KMS-11 (cell line): ENCODE measurements at regions not wholly inside any gene's neighbourhood (a gene's known extent, or its start where the extent isn't known, plus 50 kb on each side); places are given as distances from the start of the nearest gene placed in this dataset.
"Not testable (repeated sequence)": the region's sequence is repeated elsewhere in the genome, so short reads cannot be mapped to it uniquely, and the experiment has no call there.

Experiments used
- H2AFZ ChIP-seq: fragments of 200-600 bp; sonication (generic); 2 replicates; pipeline ENCODE4 v1.6.1; 2016; ENCODE audit warnings: antibody characterized with exemption, mixed run types, low read depth
- H3K27ac ChIP-seq: fragments of 200-600 bp; sonication (generic); 2 replicates; pipeline ENCODE4 v1.6.1; 2016; ENCODE audit warnings: mild to moderate bottlenecking, mixed run types
- H3K27me3 ChIP-seq: fragments of 200-600 bp; sonication (generic); 2 replicates; pipeline ENCODE4 v1.6.1; 2017; ENCODE audit warnings: mild to moderate bottlenecking, low read depth, mixed run types, moderate library complexity; ENCODE audit not compliant: insufficient read depth
- H3K36me3 ChIP-seq: fragments of 200-600 bp; sonication (generic); 2 replicates; pipeline ENCODE4 v1.6.1; 2017; ENCODE audit warnings: mild to moderate bottlenecking, mixed run types; ENCODE audit not compliant: insufficient read depth
- H3K4me1 ChIP-seq: fragments of 200-600 bp; sonication (generic); 2 replicates; pipeline ENCODE4 v1.6.1; 2016; ENCODE audit warnings: mild to moderate bottlenecking, low read depth, mixed run types; ENCODE audit not compliant: poor library complexity, severe bottlenecking
- H3K4me2 ChIP-seq: fragments of 200-600 bp; sonication (generic); 2 replicates; pipeline ENCODE4 v1.7.0; 2016; ENCODE audit warnings: mild to moderate bottlenecking, mixed run types
- H3K4me3 ChIP-seq: fragments of 200-600 bp; sonication (generic); IDR thresholded peaks from 2 replicates; pipeline ENCODE4 v1.6.1; 2017; ENCODE audit warnings: low read depth, low read length, mixed read lengths; ENCODE audit not compliant: insufficient read depth
- H3K79me2 ChIP-seq: fragments of 200-600 bp; sonication (generic); 2 replicates; pipeline ENCODE4 v1.6.1; 2016; ENCODE audit warnings: low read depth, mixed run types; ENCODE audit not compliant: insufficient read depth
- H3K9ac ChIP-seq: fragments of 200-600 bp; sonication (generic); 2 replicates; pipeline ENCODE4 v1.6.1; 2016; ENCODE audit warnings: mild to moderate bottlenecking, mixed run types
- H4K20me1 ChIP-seq: fragments of 200-600 bp; sonication (generic); 2 replicates; pipeline ENCODE4 v1.6.1; 2016; ENCODE audit warnings: mild to moderate bottlenecking, mixed run types; ENCODE audit not compliant: insufficient read depth
- TF ChIP-seq, protein P1 (sequence below): fragments of 200-600 bp; sonication (generic); conservative IDR thresholded peaks from 2 replicates; pipeline ENCODE4 v1.6.1; 2017; ENCODE audit warnings: low read depth, mild to moderate bottlenecking, antibody characterized with exemption, low read length, moderate library complexity, mixed read lengths

DNA sequence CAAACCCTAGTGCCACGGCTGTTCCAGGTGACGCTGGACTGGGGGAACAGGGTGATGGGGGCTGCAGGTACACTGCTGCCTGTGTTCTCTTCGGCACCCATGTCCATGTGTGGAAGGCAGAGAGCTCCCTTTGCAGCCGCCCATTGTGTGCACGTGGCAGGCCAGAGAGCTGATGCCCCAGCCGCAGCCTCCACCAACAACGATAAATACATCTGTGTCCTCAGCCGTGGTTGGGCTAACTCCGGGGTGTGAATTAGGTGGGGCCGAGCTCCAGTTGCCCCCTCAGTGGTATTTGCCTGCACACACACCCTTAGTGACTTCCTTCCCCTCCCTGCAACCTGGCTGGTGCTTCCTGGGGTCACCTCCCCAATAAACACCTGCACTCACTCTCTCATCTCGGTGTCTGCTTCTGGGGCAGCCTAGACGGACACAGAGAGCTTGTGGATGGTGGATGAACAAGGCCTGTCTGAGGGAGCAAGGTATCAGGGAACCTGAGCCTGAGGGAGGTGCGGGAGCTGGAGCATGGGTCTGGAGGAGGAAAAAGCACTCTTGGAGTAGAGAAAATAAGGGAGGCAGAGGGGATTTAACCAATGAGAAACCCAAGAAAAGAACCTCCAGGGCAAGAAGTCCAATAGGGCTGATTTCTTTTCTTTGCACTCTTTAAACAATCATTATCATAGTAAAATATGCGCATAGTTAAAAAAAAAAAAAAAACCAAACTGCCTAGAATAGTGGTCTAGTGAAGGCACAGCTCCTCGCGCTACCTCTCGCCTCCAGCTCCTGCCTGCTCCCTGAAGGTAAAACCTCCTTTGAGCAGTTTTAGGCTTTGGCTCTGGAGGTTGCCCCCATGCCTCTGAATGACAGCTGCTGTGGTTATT is 112.6 kb downstream of the ZNF664 start:
- H3K27ac ChIP-seq = no peak overlapping the region
- H3K4me1 ChIP-seq = no peaks in the 10 kb centered on the region
- no peaks in the 10 kb centered on the region for H3K79me2 ChIP-seq
- TF ChIP-seq, protein P1, sequence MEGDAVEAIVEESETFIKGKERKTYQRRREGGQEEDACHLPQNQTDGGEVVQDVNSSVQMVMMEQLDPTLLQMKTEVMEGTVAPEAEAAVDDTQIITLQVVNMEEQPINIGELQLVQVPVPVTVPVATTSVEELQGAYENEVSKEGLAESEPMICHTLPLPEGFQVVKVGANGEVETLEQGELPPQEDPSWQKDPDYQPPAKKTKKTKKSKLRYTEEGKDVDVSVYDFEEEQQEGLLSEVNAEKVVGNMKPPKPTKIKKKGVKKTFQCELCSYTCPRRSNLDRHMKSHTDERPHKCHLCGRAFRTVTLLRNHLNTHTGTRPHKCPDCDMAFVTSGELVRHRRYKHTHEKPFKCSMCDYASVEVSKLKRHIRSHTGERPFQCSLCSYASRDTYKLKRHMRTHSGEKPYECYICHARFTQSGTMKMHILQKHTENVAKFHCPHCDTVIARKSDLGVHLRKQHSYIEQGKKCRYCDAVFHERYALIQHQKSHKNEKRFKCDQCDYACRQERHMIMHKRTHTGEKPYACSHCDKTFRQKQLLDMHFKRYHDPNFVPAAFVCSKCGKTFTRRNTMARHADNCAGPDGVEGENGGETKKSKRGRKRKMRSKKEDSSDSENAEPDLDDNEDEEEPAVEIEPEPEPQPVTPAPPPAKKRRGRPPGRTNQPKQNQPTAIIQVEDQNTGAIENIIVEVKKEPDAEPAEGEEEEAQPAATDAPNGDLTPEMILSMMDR = no peak
- H3K9ac ChIP-seq = no peak overlapping the region
- no peak overlapping the region for H3K4me2 ChIP-seq
- H3K27me3 ChIP-seq = no peaks in the 10 kb centered on the region
- no peak overlapping the region for H2AFZ ChIP-seq
- no peaks in the 10 kb centered on the region for H4K20me1 ChIP-seq
- H3K36me3 ChIP-seq = no peaks in the 10 kb centered on the region
- H3K4me3 ChIP-seq = no peak overlapping the region

DNA sequence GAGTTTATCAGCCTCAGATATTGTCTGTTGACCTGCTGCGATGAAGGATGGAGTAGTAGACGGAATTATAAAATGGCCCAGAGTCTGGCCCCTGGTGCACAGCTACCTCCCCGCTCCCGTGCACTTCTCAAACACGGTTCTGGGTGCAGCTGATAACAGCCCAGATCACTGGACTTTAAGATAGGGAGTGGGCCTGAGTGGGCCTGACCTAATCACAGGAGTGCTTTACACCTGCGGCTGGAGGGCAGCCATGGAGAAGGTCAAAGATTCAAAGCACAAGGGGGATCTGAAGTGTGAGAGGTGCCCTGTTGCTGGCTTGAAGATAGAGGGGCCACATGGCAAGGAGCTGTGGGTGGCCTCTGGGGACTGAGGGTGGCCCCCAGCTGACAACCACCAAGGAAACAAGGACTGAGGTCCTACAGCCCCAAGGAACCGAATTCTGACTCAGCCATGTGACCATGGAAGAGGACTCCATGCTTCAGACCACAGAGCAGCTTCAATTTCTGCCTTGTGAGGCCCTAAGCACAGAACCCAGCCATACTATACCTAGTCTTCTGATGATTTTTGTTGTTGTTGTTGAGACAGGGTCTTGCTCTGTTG is 113.4 kb downstream of the ZNF664 start:
- TF ChIP-seq, protein P1 = no peak
- Histone ChIP-seq H4K20me1 (no peaks in the 10 kb centered on the region), H3K4me3 (no peak overlapping the region)

DNA sequence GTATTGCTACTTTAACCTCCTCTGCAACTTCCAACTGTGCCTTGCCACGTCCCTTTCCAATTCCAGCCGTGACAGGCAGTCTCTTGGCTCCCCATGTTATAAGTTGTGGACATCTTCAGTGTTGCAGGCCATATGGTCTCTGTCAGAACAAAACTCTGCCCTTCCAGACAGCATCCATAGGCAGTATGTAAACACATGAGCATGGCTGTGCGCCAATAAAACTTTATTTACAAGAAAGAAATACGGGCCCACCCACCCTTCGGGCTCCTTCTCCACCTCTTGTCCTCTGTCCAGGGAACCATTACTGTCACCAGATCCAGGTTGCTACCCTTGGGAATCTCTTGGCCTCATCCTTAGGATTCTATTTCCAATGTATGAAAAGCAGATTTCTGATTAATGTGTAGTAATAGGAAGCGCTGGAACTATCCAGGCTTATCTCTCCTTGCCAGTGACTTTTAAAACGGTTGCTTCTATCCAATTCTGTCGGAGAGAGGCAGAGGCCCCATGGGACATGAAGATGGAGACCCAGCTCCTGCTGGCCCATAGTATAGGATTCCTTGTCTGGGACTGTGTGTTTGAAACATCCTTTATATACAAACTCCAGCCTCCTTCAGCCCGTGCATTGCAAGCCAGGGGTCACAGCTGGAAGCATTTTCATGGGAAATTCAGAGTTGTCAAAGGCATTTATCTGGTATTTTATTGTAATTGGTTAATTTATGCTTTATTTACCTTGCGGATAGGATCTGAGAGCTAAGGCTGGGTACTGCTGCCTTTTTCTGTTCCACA is 114.4 kb downstream of the ZNF664 start:
- Histone ChIP-seq H3K9ac (no peak overlapping the region), H3K27me3 (no peaks in the 10 kb centered on the region), H3K4me2 (no peak overlapping the region), H3K4me3 (no peak overlapping the region), H3K36me3 (no peaks in the 10 kb centered on the region), H2AFZ (no peak overlapping the region), H3K4me1 (no peaks in the 10 kb centered on the region), H4K20me1 (no peaks in the 10 kb centered on the region), H3K79me2 (no peaks in the 10 kb centered on the region), H3K27ac (no peak overlapping the region)
- TF ChIP-seq, protein P1 = no peak

More for the DNA sequence above, 113.4 kb downstream of the ZNF664 start:
- Histone ChIP-seq H3K27ac (no peak overlapping the region), H3K79me2 (no peaks in the 10 kb centered on the region), H3K27me3 (no peaks in the 10 kb centered on the region), H3K4me1 (no peaks in the 10 kb centered on the region), H3K9ac (no peak overlapping the region), H2AFZ (no peak overlapping the region), H3K36me3 (no peaks in the 10 kb centered on the region), H3K4me2 (no peak overlapping the region)

DNA sequence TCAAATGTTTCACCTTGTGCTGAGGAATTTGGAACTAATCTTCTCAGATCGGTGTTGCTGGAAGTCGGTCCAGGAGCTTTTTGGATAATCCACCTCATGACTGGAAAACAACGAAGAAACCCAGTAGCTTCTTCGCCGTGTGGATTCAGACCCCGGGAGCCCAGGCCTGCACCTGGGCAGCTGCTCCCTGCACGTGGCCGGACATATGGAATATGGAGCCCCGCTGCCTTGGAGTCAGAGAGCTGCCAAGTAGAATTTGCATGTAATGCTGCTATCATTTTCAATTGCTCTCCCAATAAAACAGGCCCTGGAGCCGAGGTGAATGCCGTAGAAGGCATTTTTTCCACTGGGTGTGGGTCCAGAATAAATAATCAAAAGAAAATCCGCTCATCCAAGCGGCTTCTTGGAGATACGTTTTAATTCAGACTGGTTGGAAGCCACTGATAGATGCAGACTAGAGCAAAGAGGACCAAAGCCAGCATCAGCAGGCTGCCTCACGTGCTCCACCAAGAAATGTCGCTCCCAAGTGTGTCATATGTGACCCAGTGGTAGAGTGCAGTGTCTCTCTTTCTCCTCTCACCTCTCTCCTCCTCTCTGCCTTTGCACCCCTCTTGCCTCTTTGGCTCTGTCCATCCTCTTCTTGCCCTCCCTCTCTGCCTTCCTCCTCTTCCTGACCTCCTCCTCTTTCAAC is 115.3 kb downstream of the ZNF664 start:
- H4K20me1 ChIP-seq = no peaks in the 10 kb centered on the region
- H3K27me3 ChIP-seq = no peaks in the 10 kb centered on the region
- no peaks in the 10 kb centered on the region for H3K79me2 ChIP-seq
- H3K4me1 ChIP-seq = no peaks in the 10 kb centered on the region
- TF ChIP-seq, protein P1 = no peak
- no peaks in the 10 kb centered on the region for H3K36me3 ChIP-seq
- no peak overlapping the region for H2AFZ ChIP-seq
- no peak overlapping the region for H3K4me3 ChIP-seq
- H3K4me2 ChIP-seq = no peak overlapping the region
- H3K27ac ChIP-seq = no peak overlapping the region
- H3K9ac ChIP-seq = no peak overlapping the region

DNA sequence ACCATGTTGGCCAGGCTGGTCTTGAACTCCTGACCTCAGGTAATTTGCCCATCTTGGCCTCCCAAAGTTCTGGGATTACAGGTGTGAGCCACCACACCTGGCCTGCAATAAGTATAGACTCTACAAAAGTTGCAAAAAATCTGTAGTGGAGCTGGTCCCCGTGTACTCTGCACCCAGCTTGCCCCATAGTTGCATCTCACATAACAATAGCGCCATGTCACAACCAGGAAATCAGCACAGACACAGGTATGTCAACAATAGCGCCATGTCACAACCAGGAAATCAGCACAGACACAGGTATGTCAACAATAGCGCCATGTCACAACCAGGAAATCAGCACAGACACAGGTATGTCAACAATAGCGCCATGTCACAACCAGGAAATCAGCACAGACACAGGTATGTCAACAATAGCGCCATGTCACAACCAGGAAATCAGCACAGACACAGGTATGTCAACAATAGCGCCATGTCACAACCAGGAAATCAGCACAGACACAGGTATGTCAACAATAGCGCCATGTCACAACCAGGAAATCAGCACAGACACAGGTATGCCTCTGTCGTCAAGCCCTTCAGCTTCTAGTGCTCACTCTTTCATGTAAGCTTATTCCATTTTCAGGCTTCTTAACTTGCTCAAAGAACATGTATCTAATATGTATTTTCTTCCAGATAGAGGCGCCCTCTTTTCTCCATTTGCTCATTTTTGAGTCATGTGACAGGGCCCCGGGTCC is 116.3 kb downstream of the ZNF664 start:
- not testable (repeated sequence) for H3K4me1 ChIP-seq, H4K20me1 ChIP-seq, H3K27me3 ChIP-seq, H3K36me3 ChIP-seq, H3K4me3 ChIP-seq, H2AFZ ChIP-seq, H3K27ac ChIP-seq, H3K9ac ChIP-seq, H3K79me2 ChIP-seq, H3K4me2 ChIP-seq
